Cardiac muscle cell (in vitro differentiated cells and primary cell): ENCODE measurements at regions not wholly inside any gene's neighbourhood (a gene's known extent, or its start where the extent isn't known, plus 50 kb on each side); places are given as distances from the start of the nearest gene placed in this dataset.

ENCODE experiments used
- DNase-seq, 2 donors: peaks; one replicate each; pipeline versions ENCODE4 v3.0.0 to v3.0.0-alpha.2; 2010 to 2017; ENCODE audit warnings: low read depth in 1 of 2, low spot score in 1 of 2
- H3K27ac ChIP-seq: fragments of 200-600 bp; sonication (generic); 2 replicates; pipeline ENCODE4 v1.5.1; 2016
- H3K27me3 ChIP-seq: fragments of 200-600 bp; sonication (generic); 2 replicates; pipeline ENCODE4 v1.6.0; 2016; ENCODE audit warnings: control low read depth
- H3K36me3 ChIP-seq: fragments of 200-600 bp; sonication (generic); 2 replicates; pipeline ENCODE4 v1.5.1; 2016; ENCODE audit warnings: control low read depth
- H3K4me1 ChIP-seq: fragments of 200-600 bp; sonication (generic); 2 replicates; pipeline ENCODE4 v1.8.1; 2017; ENCODE audit warnings: low read depth, mild to moderate bottlenecking, mixed run types
- H3K4me3 ChIP-seq: fragments of 200-600 bp; sonication (generic); 2 replicates; pipeline ENCODE4 v1.5.1; 2016; ENCODE audit warnings: mild to moderate bottlenecking
- H3K9me3 ChIP-seq: fragments of 200-600 bp; sonication (generic); 2 replicates; pipeline ENCODE4 v1.5.1; 2017; ENCODE audit warnings: low read depth, mild to moderate bottlenecking, control low read depth
- TF ChIP-seq, protein P1 (sequence below): IDR thresholded peaks from 2 replicates; pipeline ENCODE4 v1.5.1; 2012; ENCODE audit warnings: low read depth, mild to moderate bottlenecking, low read length

DNA sequence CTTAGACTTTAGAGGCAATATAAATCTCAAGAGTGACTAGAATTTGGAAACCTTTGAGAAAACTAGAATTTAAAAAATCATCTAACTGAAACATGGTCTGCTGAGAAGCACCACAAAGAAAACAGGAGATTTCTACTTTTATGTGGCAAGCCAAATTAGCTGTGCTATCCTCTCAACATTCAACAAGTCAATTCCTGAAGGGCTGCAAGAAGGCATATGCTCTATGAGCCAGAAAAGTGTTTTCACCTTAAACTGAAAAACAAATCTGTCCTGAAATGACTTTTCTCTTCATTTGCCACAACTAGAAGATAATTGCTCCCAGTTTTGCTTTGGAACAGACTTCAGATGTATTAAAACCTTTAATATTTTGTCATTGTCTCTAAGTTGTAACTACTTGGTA is 263.2 kb upstream of the EDNRA start:
- Histone ChIP-seq H3K4me3 (no peak overlapping the region), H3K27ac (no peak overlapping the region), H3K9me3 (no peaks in the 10 kb centered on the region), H3K36me3 (no peaks in the 10 kb centered on the region), H3K27me3 (no peaks in the 10 kb centered on the region), H3K4me1 (no peaks in the 10 kb centered on the region)
- TF ChIP-seq, protein P1, sequence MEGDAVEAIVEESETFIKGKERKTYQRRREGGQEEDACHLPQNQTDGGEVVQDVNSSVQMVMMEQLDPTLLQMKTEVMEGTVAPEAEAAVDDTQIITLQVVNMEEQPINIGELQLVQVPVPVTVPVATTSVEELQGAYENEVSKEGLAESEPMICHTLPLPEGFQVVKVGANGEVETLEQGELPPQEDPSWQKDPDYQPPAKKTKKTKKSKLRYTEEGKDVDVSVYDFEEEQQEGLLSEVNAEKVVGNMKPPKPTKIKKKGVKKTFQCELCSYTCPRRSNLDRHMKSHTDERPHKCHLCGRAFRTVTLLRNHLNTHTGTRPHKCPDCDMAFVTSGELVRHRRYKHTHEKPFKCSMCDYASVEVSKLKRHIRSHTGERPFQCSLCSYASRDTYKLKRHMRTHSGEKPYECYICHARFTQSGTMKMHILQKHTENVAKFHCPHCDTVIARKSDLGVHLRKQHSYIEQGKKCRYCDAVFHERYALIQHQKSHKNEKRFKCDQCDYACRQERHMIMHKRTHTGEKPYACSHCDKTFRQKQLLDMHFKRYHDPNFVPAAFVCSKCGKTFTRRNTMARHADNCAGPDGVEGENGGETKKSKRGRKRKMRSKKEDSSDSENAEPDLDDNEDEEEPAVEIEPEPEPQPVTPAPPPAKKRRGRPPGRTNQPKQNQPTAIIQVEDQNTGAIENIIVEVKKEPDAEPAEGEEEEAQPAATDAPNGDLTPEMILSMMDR, result no peak
- no peak for DNase-seq

GRCh38 chr4:147219145-147219544 is 261.8 kb upstream of the EDNRA start:
- TF ChIP-seq, protein P1, result no peak
- Histone ChIP-seq H3K4me1 (no peaks in the 10 kb centered on the region), H3K27ac (no peak overlapping the region), H3K36me3 (no peaks in the 10 kb centered on the region), H3K27me3 (no peaks in the 10 kb centered on the region), H3K9me3 (no peaks in the 10 kb centered on the region), H3K4me3 (no peak overlapping the region)
- no peak for DNase-seq

GRCh38 chr4:147220833-147221232 is 260.1 kb upstream of the EDNRA start:
- H3K36me3 ChIP-seq, result no peaks in the 10 kb centered on the region
- TF ChIP-seq, protein P1, result no peak
- no peaks in the 10 kb centered on the region for H3K9me3 ChIP-seq
- no peaks in the 10 kb centered on the region for H3K4me1 ChIP-seq
- no peak overlapping the region for H3K27ac ChIP-seq
- H3K4me3 ChIP-seq, result no peak overlapping the region
- no peak for DNase-seq
- H3K27me3 ChIP-seq, result no peaks in the 10 kb centered on the region

- no peaks in the 10 kb centered on the region for H3K27me3 ChIP-seq
- no peaks in the 10 kb centered on the region for H3K4me1 ChIP-seq
- H3K27ac ChIP-seq, result no peak overlapping the region
- H3K9me3 ChIP-seq, result no peaks in the 10 kb centered on the region
- no peaks in the 10 kb centered on the region for H3K36me3 ChIP-seq
- no peak for DNase-seq
- TF ChIP-seq, protein P1, result no peak
- no peak overlapping the region for H3K4me3 ChIP-seq
Observed at GRCh38 chr4:147222906-147223305, 258.0 kb upstream of the EDNRA start.

GRCh38 chr4:147223576-147223975 is 257.3 kb upstream of the EDNRA start:
- H3K4me1 ChIP-seq, result no peaks in the 10 kb centered on the region
- no peaks in the 10 kb centered on the region for H3K27me3 ChIP-seq
- no peak overlapping the region for H3K27ac ChIP-seq
- no peak for DNase-seq
- TF ChIP-seq, protein P1, result no peak
- no peaks in the 10 kb centered on the region for H3K36me3 ChIP-seq
- H3K4me3 ChIP-seq, result no peak overlapping the region
- H3K9me3 ChIP-seq, result no peaks in the 10 kb centered on the region

DNA sequence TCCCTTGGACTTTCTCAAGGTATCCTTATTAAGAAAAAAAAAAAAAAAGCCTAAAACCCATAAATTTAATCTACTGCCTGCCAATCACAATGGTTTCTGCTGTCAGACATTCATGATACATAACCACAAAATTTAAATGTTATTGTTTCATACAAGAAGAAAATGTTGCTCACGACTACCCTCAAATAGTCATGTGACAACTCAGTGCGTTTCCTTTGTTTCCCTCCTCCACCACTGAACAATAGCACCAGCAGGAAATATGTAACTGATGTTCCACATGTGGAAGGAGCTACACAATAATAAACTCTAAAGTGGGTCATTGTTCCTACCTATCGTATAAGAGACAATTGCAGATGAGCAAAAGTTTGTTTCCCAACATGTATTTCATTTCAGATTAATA is 244.1 kb upstream of the EDNRA start:
- no peaks in the 10 kb centered on the region for H3K9me3 ChIP-seq
- H3K4me3 ChIP-seq, result no peak overlapping the region
- no peaks in the 10 kb centered on the region for H3K36me3 ChIP-seq
- no peak for DNase-seq
- no peaks in the 10 kb centered on the region for H3K27me3 ChIP-seq
- TF ChIP-seq, protein P1, result no peak
- no peaks in the 10 kb centered on the region for H3K4me1 ChIP-seq
- no peak overlapping the region for H3K27ac ChIP-seq
